GM12878 (cell line): ENCODE measurements at regions not wholly inside any gene's neighbourhood (a gene's known extent, or its start where the extent isn't known, plus 50 kb on each side); places are given as distances from the start of the nearest gene placed in this dataset.

Experiments used
- ATAC-seq: fragments of 200-7000 bp; cut with Tn5 transposase; 3 replicates; pipeline ENCODE4 v1.9.1; 2020; ENCODE audit warnings: mild to moderate bottlenecking, moderate library complexity
- BruUV-seq: library from RNA; stranded (reverse); fragments of 400-500 nt; replicated peaks from 2 replicates; lab custom pipeline; 2021; lab: Mats Ljungman, UMichigan
- CTCF ChIA-PET: fragments of 300-600 bp; sonication (Branson Sonifier 250); formaldehyde crosslinking; extraction: SDS; loops from one replicate; lab custom pipeline; 2021; ENCODE audit warnings: inconsistent platforms; lab: Yijun Ruan, JAX
- POLR2A ChIA-PET: fragments of 350-600 bp; formaldehyde crosslinking; extraction: SDS; loops from one replicate; lab custom pipeline; 2021; ENCODE audit warnings: inconsistent platforms; lab: Charles Lee
- RAD21 ChIA-PET: fragments of 300-600 bp; sonication (Branson Sonifier 250); formaldehyde crosslinking; loops from one replicate; lab custom pipeline; 2023; ENCODE audit warnings: antibody characterized with exemption; ENCODE audit not compliant: unreplicated experiment; lab: Charles Lee
- SMC1A ChIA-PET: fragments of 300-600 bp; sonication (Branson Sonifier 250); formaldehyde crosslinking; loops from one replicate; lab custom pipeline; 2023; ENCODE audit not compliant: unreplicated experiment, uncharacterized antibody; lab: Charles Lee
- DNase-seq: peaks from one replicate; pipeline ENCODE4 v3.0.0-alpha.2; 2011; ENCODE audit warnings: low read depth, low spot score
- FAIRE-seq: peaks from 3 replicates; lab custom pipeline; 2011; peaks lifted over from hg19 to GRCh38; lab: Jason Lieb, UNC
- H2AFZ ChIP-seq: 2 replicates; pipeline ENCODE4 v1.6.0; 2011; ENCODE audit warnings: low read depth, low read length, control low read depth; ENCODE audit not compliant: control insufficient read depth
- H3K27ac ChIP-seq: 2 replicates; pipeline ENCODE4 v1.5.1; 2011; ENCODE audit warnings: control low read depth; ENCODE audit not compliant: control insufficient read depth, insufficient read depth
- H3K27me3 ChIP-seq, 2 experiments: replicated peaks in 1 of 2; 2 replicates each; pipeline versions ENCODE4 v1.6.0 to v1.6.1; 2011; ENCODE audit warnings: low read length in 1 of 2; ENCODE audit not compliant: control insufficient read depth in 2 of 2, insufficient read depth in 2 of 2
- H3K36me3 ChIP-seq, 2 experiments: 2 replicates each; pipeline ENCODE4 v1.5.1; 2011; ENCODE audit warnings: low read length in 1 of 2; ENCODE audit not compliant: control insufficient read depth in 2 of 2, insufficient read depth in 2 of 2
- H3K4me1 ChIP-seq: 2 replicates; pipeline ENCODE4 v1.6.1; 2011; ENCODE audit warnings: mild to moderate bottlenecking, low read length, moderate library complexity, mixed read lengths; ENCODE audit not compliant: control insufficient read depth, insufficient read depth
- H3K4me2 ChIP-seq: 2 replicates; pipeline ENCODE4 v1.6.0; 2011; ENCODE audit warnings: control low read depth; ENCODE audit not compliant: control insufficient read depth, insufficient read depth
- H3K4me3 ChIP-seq: fragments of 200-600 bp; sonication (generic); 2 replicates; pipeline ENCODE4 v1.5.1; 2016
- H3K79me2 ChIP-seq: 2 replicates; pipeline ENCODE4 v1.6.0; 2011; ENCODE audit warnings: low read length; ENCODE audit not compliant: control insufficient read depth, insufficient read depth
- H3K9ac ChIP-seq: 2 replicates; pipeline ENCODE4 v1.8.0; 2011; ENCODE audit warnings: low read length, control low read depth, mixed read lengths; ENCODE audit not compliant: control insufficient read depth, insufficient read depth
- H3K9me3 ChIP-seq: replicated peaks from 3 replicates; pipeline ENCODE4 v1.5.1; 2011; ENCODE audit warnings: mild to moderate bottlenecking, low read length; ENCODE audit not compliant: control insufficient read depth, insufficient read depth
- H4K20me1 ChIP-seq: 2 replicates; pipeline ENCODE4 v1.6.0; 2011; ENCODE audit not compliant: control insufficient read depth, insufficient read depth
- ATF3 ChIP-seq: IDR thresholded peaks from 2 replicates; pipeline ENCODE4 v1.6.1; 2011; ENCODE audit warnings: low read depth, mild to moderate bottlenecking, low read length, moderate library complexity, borderline replicate concordance; ENCODE audit errors: extremely low read depth
- E2F8 ChIP-seq: fragments of 450-650 bp; IDR thresholded peaks from 2 replicates; pipeline ENCODE4 v1.6.1; 2018; ENCODE audit warnings: mild to moderate bottlenecking, low read depth, moderate library complexity; ENCODE audit not compliant: partially characterized antibody
- EGR1 ChIP-seq, 2 experiments: IDR thresholded peaks; 1 replicate in 1 of 2; 2 replicates in 1 of 2; pipeline ENCODE4 v1.6.1; 2011 to 2012; ENCODE audit warnings: low read depth in 2 of 2, low read length in 2 of 2, borderline replicate concordance in 1 of 2, mild to moderate bottlenecking in 1 of 2, moderate library complexity in 1 of 2
- HCFC1 ChIP-seq: fragments of 150-350 bp; IDR thresholded peaks from 2 replicates; pipeline ENCODE4 v1.6.1; 2014; ENCODE audit warnings: low read length
- KDM1A ChIP-seq: fragments of 200-600 bp; sonication (generic); IDR thresholded peaks from 2 replicates; pipeline ENCODE4 v1.6.1; 2016; ENCODE audit warnings: borderline replicate concordance
- MXI1 ChIP-seq: fragments of 150-350 bp; IDR thresholded peaks from 2 replicates; pipeline ENCODE4 v1.6.1; 2011; ENCODE audit warnings: low read depth, mild to moderate bottlenecking, inconsistent platforms, low read length, improper control_type of control experiment
- NBN ChIP-seq: fragments of 450-650 bp; IDR thresholded peaks from 2 replicates; pipeline ENCODE4 v1.6.1; 2016
- NFYB ChIP-seq: IDR thresholded peaks from 2 replicates; pipeline ENCODE4 v1.6.1; 2011; ENCODE audit warnings: low read depth, mild to moderate bottlenecking, low read length, improper control_type of control experiment, moderate library complexity; ENCODE audit not compliant: insufficient read depth
- NR2F1 ChIP-seq: fragments of 450-650 bp; conservative IDR thresholded peaks from 2 replicates; pipeline ENCODE4 v1.6.1; 2017; ENCODE audit warnings: mild to moderate bottlenecking
- POLR2AphosphoS2 ChIP-seq: IDR thresholded peaks from 2 replicates; pipeline ENCODE4 v1.6.1; 2011; ENCODE audit warnings: low read depth, mild to moderate bottlenecking, low read length, improper control_type of control experiment, moderate library complexity
- RAD51 ChIP-seq: fragments of 450-650 bp; IDR thresholded peaks from 2 replicates; pipeline ENCODE4 v1.6.1; 2016; ENCODE audit warnings: moderate library complexity, mild to moderate bottlenecking, inconsistent platforms
- RUNX3 ChIP-seq: IDR thresholded peaks from 2 replicates; pipeline ENCODE4 v1.6.1; 2012; ENCODE audit warnings: low read length, inconsistent platforms
- STAT1 ChIP-seq: fragments of 450-650 bp; conservative IDR thresholded peaks from 2 replicates; pipeline ENCODE4 v1.6.1; 2014; ENCODE audit warnings: antibody characterized with exemption, mild to moderate bottlenecking
- ZNF207 ChIP-seq: fragments of 450-650 bp; IDR thresholded peaks from 2 replicates; pipeline ENCODE4 v1.6.1; 2014; ENCODE audit warnings: antibody characterized with exemption, mild to moderate bottlenecking, borderline replicate concordance
- ZNF384 ChIP-seq: IDR thresholded peaks from 2 replicates; pipeline ENCODE4 v1.6.1; 2012; ENCODE audit warnings: low read depth, mild to moderate bottlenecking, low read length, improper control_type of control experiment, borderline replicate concordance
- ZNF687 ChIP-seq: fragments of 450-650 bp; IDR thresholded peaks from 2 replicates; pipeline ENCODE4 v1.6.1; 2017; ENCODE audit warnings: mild to moderate bottlenecking, moderate library complexity
- WGBS: methylation state at CpG from one replicate; pipeline ENCODE4 v1.1.6; 2016; ENCODE audit warnings: low lambda C conversion rate; ENCODE audit not compliant: insufficient replicate concordance, insufficient coverage; ENCODE audit errors: missing lambda C conversion rate; 5-methylcytosine and 5-hydroxymethylcytosine counted together
- in situ Hi-C: fragments of 300-500 bp; cut with MboI; formaldehyde crosslinking; loops from 9 replicates; pipeline ENCODE4 v1.14.3; 2018; ENCODE audit warnings: mixed read lengths
- intact Hi-C: fragments of 100-400 bp; cut with micrococcal nuclease; formaldehyde crosslinking; loops from one replicate; pipeline ENCODE4 v1.14.2; 2022; ENCODE audit not compliant: unreplicated experiment

- RAD21 ChIA-PET = no interaction called here
- DNase-seq (no peak), FAIRE-seq (no peak), ATAC-seq (no peak)
- Histone ChIP-seq H3K9ac (no peak overlapping the region), H3K4me3 (no peak overlapping the region), H3K36me3 (no peaks in the 10 kb centered on the region), H3K9me3 (no peaks in the 10 kb centered on the region), H3K79me2 (no peaks in the 10 kb centered on the region), H4K20me1 (no peaks in the 10 kb centered on the region), H3K4me2 (no peak overlapping the region), H2AFZ (no peak overlapping the region), H3K27me3 (no peaks in the 10 kb centered on the region), H3K4me1 (no peaks in the 10 kb centered on the region), H3K27ac (no peak overlapping the region)
- no TSS peak for BruUV-seq
- in situ Hi-C loops = no loop called here
- 0% methylated on average over 3 of the region's 3 CpGs for WGBS
- POLR2A ChIA-PET = no interaction called here
- intact Hi-C loops = no loop called here
- TF ChIP-seq STAT1 (no peak), POLR2AphosphoS2 (no peak), RAD51 (no peak), MXI1 (no peak), ZNF384 (no peak), RUNX3 (no peak), NBN (no peak), E2F8 (no peak), NFYB (no peak), EGR1 (IDR thresholded peaks at IDR 0.05; ENCODE audit: borderline replicate concordance in 1 of 2, low read depth in 2 of 2, low read length in 2 of 2) (no peak), HCFC1 (no peak), KDM1A (no peak), ATF3 (no peak), ZNF207 (no peak), NR2F1 (no peak), ZNF687 (no peak)
- SMC1A ChIA-PET = interaction anchor here (0.8 kb wide), 1 partner anchor 58 kb away, joined by 3 read pairs; no protein-coding TSS in a partner anchor
- CTCF ChIA-PET = no interaction called here
These were observed 504.5 kb downstream of the XPNPEP1 start for GRCh38 chr10:109418795-109419194.
